ENCODE measurements at regions not wholly inside any gene's neighbourhood (a gene's known extent, or its start where the extent isn't known, plus 50 kb on each side); places are given as distances from the start of the nearest gene placed in this dataset.
"Not testable (repeated sequence)": the region's sequence is repeated elsewhere in the genome, so short reads cannot be mapped to it uniquely, and the experiment has no call there.

DNA sequence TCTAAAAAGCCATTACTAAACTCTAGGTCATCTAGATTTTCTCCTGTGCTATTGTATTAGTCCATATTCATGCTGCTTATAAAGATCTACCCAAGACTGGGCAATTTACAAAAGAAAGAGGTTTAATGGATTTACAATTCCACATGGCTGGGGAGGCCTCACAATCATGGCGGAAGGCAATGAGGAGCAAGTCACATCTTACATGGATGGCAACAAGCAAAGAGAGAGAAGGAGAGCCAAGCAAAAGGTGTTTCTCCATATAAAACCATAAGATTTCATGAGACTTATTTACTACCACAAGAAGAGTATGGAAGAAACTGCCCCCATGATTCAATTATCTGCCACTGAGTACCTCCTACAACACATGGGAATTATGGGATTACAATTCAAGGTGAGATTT is 69.6 kb upstream of the CCDC6 start:
- H3K4me1 Mint-ChIP-seq (ENCODE audit: unreplicated experiment); H3K36me3 Mint-ChIP-seq; DNase-seq (ENCODE audit: extremely low spot score, unreplicated experiment); H3K27me3 Mint-ChIP-seq; H3K27ac Mint-ChIP-seq; H3K4me3 Mint-ChIP-seq: not testable (repeated sequence)
- peaks cover 11% of the 10 kb centered on the region for H3K9me3 Mint-ChIP-seq

DNA sequence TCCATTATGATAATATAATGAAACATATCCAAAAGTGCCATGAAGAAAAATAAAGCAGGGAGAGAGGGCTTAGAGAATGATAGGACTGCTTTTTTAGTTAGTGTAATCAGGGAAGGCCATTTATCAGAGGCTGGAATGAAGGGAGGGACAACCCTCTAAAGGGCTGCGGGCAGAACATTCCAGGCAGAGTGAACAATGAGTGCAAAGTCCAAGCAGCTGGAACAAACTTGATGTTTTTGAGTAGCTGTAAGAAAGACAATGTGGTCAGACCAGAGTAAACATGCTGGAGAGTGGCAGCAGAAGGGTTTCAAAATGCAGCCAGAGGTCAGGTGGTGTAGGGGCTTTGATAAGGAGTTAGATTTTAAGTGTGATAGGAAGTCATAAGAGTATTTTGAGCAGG is 65.6 kb upstream of the CCDC6 start:
- H3K27ac Mint-ChIP-seq = no peak overlapping the region
- no peaks in the 10 kb centered on the region for H3K36me3 Mint-ChIP-seq
- peaks cover 8% of the 10 kb centered on the region for H3K4me1 Mint-ChIP-seq (ENCODE audit: unreplicated experiment)
- TF ChIP-seq, protein P1, sequence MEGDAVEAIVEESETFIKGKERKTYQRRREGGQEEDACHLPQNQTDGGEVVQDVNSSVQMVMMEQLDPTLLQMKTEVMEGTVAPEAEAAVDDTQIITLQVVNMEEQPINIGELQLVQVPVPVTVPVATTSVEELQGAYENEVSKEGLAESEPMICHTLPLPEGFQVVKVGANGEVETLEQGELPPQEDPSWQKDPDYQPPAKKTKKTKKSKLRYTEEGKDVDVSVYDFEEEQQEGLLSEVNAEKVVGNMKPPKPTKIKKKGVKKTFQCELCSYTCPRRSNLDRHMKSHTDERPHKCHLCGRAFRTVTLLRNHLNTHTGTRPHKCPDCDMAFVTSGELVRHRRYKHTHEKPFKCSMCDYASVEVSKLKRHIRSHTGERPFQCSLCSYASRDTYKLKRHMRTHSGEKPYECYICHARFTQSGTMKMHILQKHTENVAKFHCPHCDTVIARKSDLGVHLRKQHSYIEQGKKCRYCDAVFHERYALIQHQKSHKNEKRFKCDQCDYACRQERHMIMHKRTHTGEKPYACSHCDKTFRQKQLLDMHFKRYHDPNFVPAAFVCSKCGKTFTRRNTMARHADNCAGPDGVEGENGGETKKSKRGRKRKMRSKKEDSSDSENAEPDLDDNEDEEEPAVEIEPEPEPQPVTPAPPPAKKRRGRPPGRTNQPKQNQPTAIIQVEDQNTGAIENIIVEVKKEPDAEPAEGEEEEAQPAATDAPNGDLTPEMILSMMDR (conservative IDR thresholded peaks at IDR 0.05) = no peak
- H3K27me3 Mint-ChIP-seq = no peaks in the 10 kb centered on the region
- H3K9me3 Mint-ChIP-seq = peaks cover 5% of the 10 kb centered on the region
- no peak overlapping the region for H3K4me3 Mint-ChIP-seq
- no peak for DNase-seq (ENCODE audit: extremely low spot score, unreplicated experiment)

DNA sequence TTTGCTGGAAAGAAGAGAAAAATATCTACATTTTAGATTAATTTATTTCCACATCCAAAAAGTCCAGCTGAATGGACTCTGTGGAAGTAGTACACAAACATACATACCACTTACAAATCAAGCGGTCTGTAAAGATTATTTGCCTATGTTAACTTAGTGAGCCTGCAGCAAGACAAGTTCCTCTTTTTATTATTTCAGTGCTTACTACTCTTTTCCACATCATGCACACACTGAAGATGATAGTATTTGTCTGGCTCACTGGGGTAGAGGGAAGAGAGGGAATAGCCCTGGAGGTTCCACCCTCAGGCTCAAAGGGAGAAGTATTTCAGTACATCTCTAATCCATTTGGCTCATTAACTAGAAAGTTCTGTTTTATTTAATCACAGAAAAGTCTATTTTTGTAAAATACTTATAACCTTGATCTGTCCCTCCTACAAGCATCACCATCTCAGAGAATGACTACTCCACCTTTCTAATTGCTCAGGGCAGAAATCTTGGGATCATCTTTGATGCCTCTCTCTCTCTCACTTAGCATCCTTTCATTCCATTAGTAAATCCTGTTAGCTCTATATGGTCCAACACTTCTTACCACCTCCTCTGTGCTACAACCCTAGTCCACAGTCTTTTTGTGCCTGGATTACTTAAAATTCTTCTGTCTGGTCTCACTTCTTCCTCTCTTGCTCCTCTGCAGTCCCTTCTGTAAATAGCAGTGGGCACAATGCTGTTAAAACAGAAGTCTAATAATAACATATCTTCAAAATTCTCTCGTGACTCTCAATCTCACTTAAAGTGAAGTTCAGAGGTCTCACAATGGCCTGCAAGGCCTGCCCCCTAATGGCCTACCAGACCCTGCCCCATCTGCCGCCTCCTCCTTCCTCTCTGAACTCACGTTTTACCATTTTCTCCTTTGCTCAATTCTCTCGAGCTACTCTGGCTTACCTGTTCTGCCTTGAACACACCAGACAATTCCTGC is 64.3 kb upstream of the CCDC6 start:
- no peaks in the 10 kb centered on the region for H3K36me3 Mint-ChIP-seq
- H3K27me3 Mint-ChIP-seq = no peaks in the 10 kb centered on the region
- peaks cover 2% of the 10 kb centered on the region for H3K9me3 Mint-ChIP-seq
- no peak overlapping the region for H3K4me3 Mint-ChIP-seq
- peaks cover 18% of the 10 kb centered on the region for H3K4me1 Mint-ChIP-seq (ENCODE audit: unreplicated experiment)
- DNase-seq (ENCODE audit: extremely low spot score, unreplicated experiment) = no peak
- TF ChIP-seq, protein P1 (conservative IDR thresholded peaks at IDR 0.05) = no peak
- no peak overlapping the region for H3K27ac Mint-ChIP-seq

DNA sequence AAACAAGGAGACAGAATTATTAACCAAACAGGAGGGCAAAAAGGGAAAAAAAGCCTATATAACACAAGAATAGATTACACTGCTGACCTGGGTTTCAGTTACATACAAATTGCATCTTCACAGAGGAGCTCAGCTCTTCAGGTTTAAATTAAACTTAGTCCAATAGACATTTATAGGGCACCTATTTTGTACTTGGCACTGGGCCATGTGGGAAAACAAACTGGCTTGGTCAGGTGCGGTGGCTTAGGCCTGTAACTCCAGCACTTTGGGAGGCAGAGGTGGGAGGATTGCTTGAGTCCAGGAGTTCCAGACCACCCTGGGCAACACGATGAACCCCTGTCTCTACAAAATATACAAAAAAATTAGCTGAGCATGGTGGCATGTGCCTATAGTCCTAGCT is 62.3 kb upstream of the CCDC6 start:
- H3K27me3 Mint-ChIP-seq = no peaks in the 10 kb centered on the region
- TF ChIP-seq, protein P1 (conservative IDR thresholded peaks at IDR 0.05) = no peak
- no peak overlapping the region for H3K4me3 Mint-ChIP-seq
- peaks cover 22% of the 10 kb centered on the region for H3K4me1 Mint-ChIP-seq (ENCODE audit: unreplicated experiment)
- peaks cover 5% of the 10 kb centered on the region for H3K9me3 Mint-ChIP-seq
- DNase-seq (ENCODE audit: extremely low spot score, unreplicated experiment) = no peak
- peak overlapping the region; percentile 66 for H3K27ac Mint-ChIP-seq
- H3K36me3 Mint-ChIP-seq = no peaks in the 10 kb centered on the region

DNA sequence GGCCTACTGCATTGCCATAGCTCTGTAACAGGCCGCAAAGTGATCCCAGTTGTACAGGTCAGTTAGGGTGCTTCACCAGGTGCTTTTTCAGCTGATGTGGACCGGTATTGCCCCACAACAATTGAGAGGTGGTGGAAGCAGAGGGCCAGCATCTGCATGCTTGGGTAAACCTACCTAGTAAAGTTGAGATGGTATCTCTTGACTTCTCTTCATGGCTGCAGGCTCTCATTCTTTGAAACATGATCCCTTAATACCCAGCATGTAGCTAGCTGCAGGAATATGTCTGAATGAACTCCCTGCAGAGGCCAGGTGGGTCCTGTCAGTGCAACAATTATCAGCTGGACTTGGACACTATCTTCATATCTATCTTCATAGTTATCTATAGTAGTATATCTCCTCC is 60.7 kb upstream of the CCDC6 start:
- no peaks in the 10 kb centered on the region for H3K36me3 Mint-ChIP-seq
- DNase-seq (ENCODE audit: extremely low spot score, unreplicated experiment) = no peak
- peak overlapping the region; percentile 3 for H3K27ac Mint-ChIP-seq
- TF ChIP-seq, protein P1 (conservative IDR thresholded peaks at IDR 0.05) = no peak
- peaks cover 5% of the 10 kb centered on the region for H3K9me3 Mint-ChIP-seq
- peak overlapping the region; percentile 27 for H3K4me3 Mint-ChIP-seq
- H3K27me3 Mint-ChIP-seq = no peaks in the 10 kb centered on the region
- peaks cover 22% of the 10 kb centered on the region for H3K4me1 Mint-ChIP-seq (ENCODE audit: unreplicated experiment)

DNA sequence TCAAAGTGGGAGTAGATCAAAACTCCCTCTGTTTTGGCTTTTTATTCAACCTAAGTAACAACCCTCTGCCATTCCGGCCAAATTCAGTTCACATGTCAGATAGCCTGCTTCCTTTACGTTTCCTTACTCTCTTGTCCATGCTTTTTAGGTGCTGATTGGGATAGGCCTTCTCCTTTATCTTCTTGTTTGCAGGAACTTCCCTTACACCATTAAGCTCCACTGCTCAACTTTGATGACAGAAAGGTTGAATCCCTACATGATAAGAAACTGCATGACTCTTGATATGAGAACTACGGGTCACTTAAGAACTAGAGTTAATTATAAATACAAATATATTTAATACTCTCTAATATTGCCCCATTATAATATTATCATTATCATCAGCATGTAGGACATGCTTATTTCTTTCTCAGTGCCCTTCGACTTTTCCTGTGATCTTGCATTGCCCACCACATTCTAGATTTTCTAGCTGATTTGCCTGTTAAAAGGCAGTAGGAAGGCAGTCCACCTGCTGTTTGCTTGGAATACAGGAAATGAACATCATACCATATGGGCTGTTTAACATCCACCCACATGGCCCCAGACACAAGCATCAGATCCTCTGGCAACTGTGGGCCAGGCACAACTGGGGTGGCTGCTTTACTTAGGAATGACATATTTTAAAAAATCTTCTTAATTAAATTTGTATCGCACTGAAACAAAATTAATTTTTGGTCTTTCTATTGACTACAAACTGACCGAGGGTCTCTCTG is 59.7 kb upstream of the CCDC6 start:
- TF ChIP-seq, protein P1 (conservative IDR thresholded peaks at IDR 0.05) = no peak
- Mint-ChIP-seq H3K27ac (peak overlapping the region; percentile 88), H3K4me3 (no peak overlapping the region), H3K36me3 (no peaks in the 10 kb centered on the region), H3K27me3 (no peaks in the 10 kb centered on the region), H3K9me3 (peaks cover 5% of the 10 kb centered on the region), H3K4me1 (ENCODE audit: unreplicated experiment) (peaks cover 22% of the 10 kb centered on the region)
- DNase-seq (ENCODE audit: extremely low spot score, unreplicated experiment) = no peak

Data from type B pancreatic cell (in vitro differentiated cells).